GM12864 (cell line): ENCODE measurements at regions not wholly inside any gene's neighbourhood (a gene's known extent, or its start where the extent isn't known, plus 50 kb on each side); places are given as distances from the start of the nearest gene placed in this dataset.

Source experiments
- DNase-seq: peaks from one replicate; pipeline ENCODE4 v3.0.0-alpha.2; 2011; ENCODE audit warnings: low read depth
- H3K4me3 ChIP-seq: 2 replicates; pipeline ENCODE4 v1.5.1; 2011; ENCODE audit warnings: mild to moderate bottlenecking, low read depth, low read length, control low read depth
- CTCF ChIP-seq: IDR thresholded peaks from 2 replicates; pipeline ENCODE4 v1.5.1; 2011; ENCODE audit warnings: low read depth, mild to moderate bottlenecking, moderate library complexity, low read length, control low read depth, inconsistent platforms; ENCODE audit errors: missing control alignments

- no peak for DNase-seq
- H3K4me3 ChIP-seq = no peak overlapping the region
- TF ChIP-seq CTCF = no peak
These were observed 186.9 kb upstream of the SALL3 start for GRCh38 chr18:78792736-78793135.

GRCh38 chr18:78793313-78794070, 186.1 kb upstream of the SALL3 start:
- no peak overlapping the region for H3K4me3 ChIP-seq
- no peak for TF ChIP-seq CTCF
- DNase-seq = no peak

DNA sequence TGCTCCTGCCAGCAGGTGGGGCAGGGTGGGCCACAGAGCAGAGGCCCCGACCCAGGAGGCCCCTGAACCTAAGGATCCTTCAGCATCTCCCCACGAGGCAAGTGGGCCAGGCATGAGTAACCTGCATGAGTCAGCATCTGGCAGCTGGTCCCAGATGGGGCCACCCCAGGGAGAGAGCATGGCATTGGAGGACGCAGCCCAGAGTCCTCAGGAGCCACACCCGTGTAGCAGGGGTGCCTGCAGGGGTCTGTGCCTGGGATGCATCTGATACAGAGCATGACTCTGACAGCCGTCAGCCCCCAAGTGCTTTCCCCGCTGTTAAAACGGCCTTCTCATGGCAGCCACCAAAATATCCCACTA, 185.6 kb upstream of the SALL3 start:
- TF ChIP-seq CTCF = no peak
- H3K4me3 ChIP-seq = no peak overlapping the region
- no peak for DNase-seq

DNA sequence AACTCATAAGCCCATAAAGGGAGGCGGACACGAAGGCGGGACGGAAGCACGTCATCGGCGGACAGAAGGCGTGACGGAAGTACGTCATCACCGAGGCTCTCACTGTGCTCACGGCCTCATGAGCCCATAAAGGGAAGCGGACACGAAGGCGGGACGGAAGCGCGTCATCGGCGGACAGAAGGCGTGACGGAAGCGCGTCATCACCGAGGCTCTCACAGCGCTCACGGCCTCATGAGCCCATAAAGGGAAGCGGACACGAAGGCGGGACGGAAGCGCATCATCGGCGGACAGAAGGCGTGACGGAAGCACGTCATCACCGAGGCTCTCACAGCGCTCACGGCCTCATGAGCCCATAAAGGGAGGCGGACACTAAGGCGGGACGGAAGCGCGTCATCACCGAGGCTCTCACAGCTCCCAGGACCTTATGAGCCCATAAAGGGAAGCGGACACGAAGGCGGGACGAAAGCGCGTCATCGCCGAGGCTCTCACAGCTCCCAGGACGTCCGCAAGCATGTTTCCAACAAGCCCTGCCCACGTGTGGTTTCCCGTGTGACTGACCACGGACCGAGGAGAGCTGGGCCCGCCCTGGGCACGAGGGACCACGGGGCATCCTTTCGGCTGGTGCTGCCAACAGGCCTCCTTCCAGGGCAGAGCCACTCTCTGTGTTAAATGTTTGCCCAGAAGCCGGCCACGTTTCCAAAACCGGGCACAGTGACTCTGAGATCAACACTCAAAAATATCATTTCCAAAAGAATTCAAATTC, 182.7 kb upstream of the SALL3 start:
- no peak overlapping the region for H3K4me3 ChIP-seq
- TF ChIP-seq CTCF = no peak
- DNase-seq = no peak

GRCh38 chr18:78797499-78797898, 182.1 kb upstream of the SALL3 start:
- H3K4me3 ChIP-seq = no peak overlapping the region
- TF ChIP-seq CTCF = no peak
- DNase-seq = no peak

DNA sequence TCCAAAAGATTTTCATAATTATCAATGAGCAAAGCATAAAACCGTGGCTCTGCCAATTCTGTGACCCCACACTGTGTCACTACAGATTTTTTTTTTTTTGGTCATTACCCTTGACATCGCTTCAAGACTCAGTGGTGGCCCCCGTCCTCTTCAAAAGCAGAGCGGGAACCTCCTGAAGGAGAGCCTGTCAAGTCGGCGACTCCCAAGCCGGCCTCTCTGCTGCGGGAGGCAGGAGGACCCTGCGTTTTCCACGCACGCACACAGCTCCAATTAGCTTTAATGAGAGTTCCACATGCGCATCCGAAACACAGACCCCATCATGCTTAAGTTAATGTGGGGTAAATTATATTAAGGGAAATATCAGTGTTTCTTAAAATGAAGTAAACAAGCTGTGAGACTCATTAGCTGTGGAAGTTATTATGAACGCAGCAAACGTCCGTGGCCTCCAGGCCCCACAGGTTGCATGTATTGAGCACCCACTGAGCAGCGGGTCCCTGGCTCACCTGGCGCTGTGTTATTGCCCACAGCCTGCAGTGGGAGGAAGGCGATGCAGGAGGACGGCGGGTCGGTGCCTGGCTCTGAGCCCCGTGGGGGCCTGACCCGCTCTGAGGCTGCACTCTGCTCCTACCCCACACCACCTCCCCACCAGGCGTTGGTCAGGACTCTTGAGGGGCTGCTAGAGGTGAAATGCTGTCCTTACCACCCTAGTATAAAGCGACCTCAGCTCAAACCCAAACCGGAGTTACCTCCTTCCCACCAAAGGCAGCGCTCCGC, 181.0 kb upstream of the SALL3 start:
- H3K4me3 ChIP-seq = no peak overlapping the region
- no peak for DNase-seq
- TF ChIP-seq CTCF = no peak
